ENCODE measurements at regions not wholly inside any gene's neighbourhood (a gene's known extent, or its start where the extent isn't known, plus 50 kb on each side); places are given as distances from the start of the nearest gene placed in this dataset.

DNA sequence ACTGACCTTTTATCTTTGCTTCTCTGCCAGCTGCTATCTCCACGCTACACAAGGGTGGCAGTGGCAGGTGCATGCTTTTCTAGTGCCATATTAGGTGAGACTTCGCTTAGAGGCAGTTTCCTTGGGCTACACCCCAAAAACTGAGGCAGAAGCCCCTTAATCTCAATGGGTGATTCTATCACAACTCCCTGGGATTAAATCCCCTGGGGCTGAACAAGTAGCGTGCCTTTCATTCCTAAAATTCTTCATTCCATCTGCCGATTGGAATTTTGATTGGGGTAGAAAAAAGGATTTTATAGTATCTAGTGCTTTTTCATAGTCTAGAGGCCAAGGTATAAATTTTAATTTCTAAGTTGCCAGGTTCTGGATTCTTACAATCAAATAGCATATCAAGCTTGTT lies 1040.5 kb upstream of the ACVR2A start:
- CTCF ChIA-PET: no interaction called here
- no peaks in the 10 kb centered on the region for H3K79me2 ChIP-seq (ENCODE audit: insufficient read depth, low read length)

More for the DNA sequence above, 1040.5 kb upstream of the ACVR2A start:
- no peak for DNase-seq (ENCODE audit: low read depth, low spot score)
- no TSS peak for BruUV-seq (replicated peaks)
- no peaks in the 10 kb centered on the region for H4K20me1 ChIP-seq (ENCODE audit: insufficient read depth)
- H3K27me3 ChIP-seq (ENCODE audit: insufficient read depth, low read length): no peaks in the 10 kb centered on the region
- RAD21 ChIA-PET (ENCODE audit: low non-redundant PET in 1 of 2, low total read pairs in 2 of 2, uncharacterized antibody in 2 of 2, unreplicated experiment in 2 of 2): no interaction called here
- TF ChIP-seq EZH2 (IDR thresholded peaks at IDR 0.05): no peak
- no peak for TF ChIP-seq POLR2AphosphoS5 (IDR thresholded peaks at IDR 0.05; ENCODE audit: low read depth, low read length)
- no peak for TF ChIP-seq RAD21 (IDR thresholded peaks at IDR 0.05; ENCODE audit: low read depth)
- TF ChIP-seq, protein P1, sequence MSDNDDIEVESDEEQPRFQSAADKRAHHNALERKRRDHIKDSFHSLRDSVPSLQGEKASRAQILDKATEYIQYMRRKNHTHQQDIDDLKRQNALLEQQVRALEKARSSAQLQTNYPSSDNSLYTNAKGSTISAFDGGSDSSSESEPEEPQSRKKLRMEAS (IDR thresholded peaks at IDR 0.05): no peak
- TF ChIP-seq CEBPB (IDR thresholded peaks at IDR 0.05; ENCODE audit: low read depth): no peak
- no peak for TF ChIP-seq EGR1 (IDR thresholded peaks at IDR 0.05; ENCODE audit: low read depth)
- no peak for TF ChIP-seq YY1 (IDR thresholded peaks at IDR 0.05; ENCODE audit: extremely low read depth, insufficient replicate concordance, low read depth, low read length)
- TF ChIP-seq CTCF (IDR thresholded peaks at IDR 0.05 in 2 of 3, conservative IDR thresholded peaks at IDR 0.05 in 1 of 3; ENCODE audit: borderline replicate concordance in 1 of 3, insufficient read depth in 1 of 3, low read depth in 2 of 3, low read length in 2 of 3): no peak
- TF ChIP-seq JUND (IDR thresholded peaks at IDR 0.05): no peak
- no peak for TF ChIP-seq FOSL1 (IDR thresholded peaks at IDR 0.05; ENCODE audit: low read depth)
- no peak for TF ChIP-seq ZNF274 (IDR thresholded peaks at IDR 0.05; ENCODE audit: low read depth, low read length)
- TF ChIP-seq REST (IDR thresholded peaks at IDR 0.05; ENCODE audit: low read depth): no peak
- TF ChIP-seq TCF7L2 (IDR thresholded peaks at IDR 0.05; ENCODE audit: borderline replicate concordance, extremely low read depth, insufficient read depth, insufficient read length): no peak
- TF ChIP-seq SP1 (IDR thresholded peaks at IDR 0.05; ENCODE audit: low read depth): no peak
- TF ChIP-seq ELF1 (IDR thresholded peaks at IDR 0.05; ENCODE audit: borderline replicate concordance, low read depth): no peak
- no peak for TF ChIP-seq ZBTB33 (IDR thresholded peaks at IDR 0.05; ENCODE audit: extremely low read depth, insufficient replicate concordance, low read length)
- no peak for TF ChIP-seq CBX3 (IDR thresholded peaks at IDR 0.05; ENCODE audit: low read depth)
- TF ChIP-seq SIN3A (IDR thresholded peaks at IDR 0.05; ENCODE audit: low read depth): no peak
- TF ChIP-seq SRF (IDR thresholded peaks at IDR 0.05; ENCODE audit: low read depth): no peak
- H3K9me2 ChIP-seq (ENCODE audit: insufficient read depth): no peaks in the 10 kb centered on the region
- no peak overlapping the region for H3K4me3 ChIP-seq (replicated peaks in 1 of 2; ENCODE audit: low read depth in 1 of 2, low read length in 2 of 2)
- POLR2A ChIA-PET: no interaction called here
- H3K4me1 ChIP-seq (ENCODE audit: control insufficient read depth in 1 of 2, insufficient read depth in 2 of 2, low read length in 2 of 2): peaks cover 0 to 4% of the 10 kb centered on the region in 2 experiments; a peak in 1 of 4 replicates
- no peak for ATAC-seq
- H3K27ac ChIP-seq (ENCODE audit: low read depth, low read length): no peak overlapping the region
- H3K36me3 ChIP-seq (ENCODE audit: control insufficient read depth in 1 of 2, insufficient read depth in 2 of 2, low read length in 2 of 2): no peaks in the 10 kb centered on the region
- no peak overlapping the region for H3K9ac ChIP-seq (ENCODE audit: low read length)
- H3K9me3 ChIP-seq (ENCODE audit: control insufficient read depth in 1 of 2, insufficient read depth in 1 of 2, low read depth in 1 of 2, low read length in 2 of 2): no peaks in the 10 kb centered on the region
- intact Hi-C loops (cut with micrococcal nuclease): no loop called here
- H3K4me2 ChIP-seq (ENCODE audit: low read length): no peak overlapping the region
- H2AFZ ChIP-seq (ENCODE audit: low read depth, low read length, poor library complexity, severe bottlenecking): no peak overlapping the region
